Embryonic facial prominence (tissue), 1 donor: ENCODE measurements at regions not wholly inside any gene's neighbourhood (a gene's known extent, or its start where the extent isn't known, plus 50 kb on each side); places are given as distances from the start of the nearest gene placed in this dataset.

Source experiments
- DNase-seq: peaks from one replicate; pipeline ENCODE4 v3.0.0-alpha.2; 2016; ENCODE audit errors: extremely low spot score

- no peak for DNase-seq
Measured at GRCh38 chr6:1091900-1092299, 220.0 kb upstream of the FOXQ1 start.

DNA sequence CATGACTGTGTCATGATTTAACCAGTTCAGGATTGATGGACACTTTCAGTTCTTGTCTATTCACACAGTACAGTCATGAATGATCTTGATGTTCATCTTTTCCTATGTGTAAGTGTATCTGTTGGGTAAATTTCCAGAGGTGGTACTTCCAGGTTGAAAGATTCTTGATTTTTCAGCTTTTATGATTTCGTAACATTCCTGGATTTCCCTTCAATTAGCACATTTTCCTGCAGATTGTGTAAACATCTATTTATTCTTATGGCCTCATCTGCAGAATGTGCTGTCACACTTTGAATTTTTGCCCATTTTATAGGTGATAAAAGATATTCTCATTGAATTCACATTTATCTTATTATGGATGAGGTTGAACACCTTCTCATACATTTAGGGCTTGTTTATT is 222.0 kb upstream of the FOXQ1 start:
- no peak for DNase-seq

- no peak for DNase-seq
Measured at GRCh38 chr6:1088492-1089001, 223.4 kb upstream of the FOXQ1 start.

- no peak for DNase-seq
Measured at GRCh38 chr6:1087154-1087843, 224.6 kb upstream of the FOXQ1 start.

DNA sequence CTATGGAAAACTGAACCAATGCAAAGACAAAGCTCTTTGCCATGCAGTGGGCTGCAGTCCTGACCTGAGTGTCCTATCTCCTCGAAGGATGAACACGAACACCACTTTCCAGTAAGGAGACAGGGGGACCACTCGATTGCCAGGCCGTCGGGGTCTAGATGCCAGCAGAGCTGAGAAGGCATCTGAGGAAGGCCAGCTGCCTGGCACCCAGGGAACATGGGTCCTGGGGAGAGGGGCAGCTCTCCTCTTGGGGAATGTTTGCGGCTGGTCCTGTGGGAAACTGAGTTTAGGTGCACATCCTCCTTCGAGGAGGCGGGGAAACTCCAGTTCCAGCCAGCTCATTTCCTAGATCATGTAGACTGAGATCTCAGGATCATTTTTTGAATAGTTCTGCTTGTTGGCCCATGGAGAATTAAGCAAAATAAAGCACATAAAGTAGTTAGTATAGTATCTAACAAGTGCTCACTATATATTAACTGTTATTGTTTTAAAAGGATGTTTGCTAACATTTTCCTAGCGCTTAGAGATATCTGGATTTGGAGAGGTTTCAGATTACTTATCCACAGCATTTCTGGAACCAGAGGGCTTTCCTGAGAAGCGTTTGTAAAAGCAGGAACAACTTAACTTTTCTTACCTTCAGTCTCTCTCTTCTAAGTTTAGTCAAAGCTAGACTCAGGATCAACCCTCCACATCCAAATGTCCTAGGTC is 225.3 kb upstream of the FOXQ1 start:
- no peak for DNase-seq

GRCh38 chr6:1082285-1082935 is 229.5 kb upstream of the FOXQ1 start:
- no peak for DNase-seq

DNA sequence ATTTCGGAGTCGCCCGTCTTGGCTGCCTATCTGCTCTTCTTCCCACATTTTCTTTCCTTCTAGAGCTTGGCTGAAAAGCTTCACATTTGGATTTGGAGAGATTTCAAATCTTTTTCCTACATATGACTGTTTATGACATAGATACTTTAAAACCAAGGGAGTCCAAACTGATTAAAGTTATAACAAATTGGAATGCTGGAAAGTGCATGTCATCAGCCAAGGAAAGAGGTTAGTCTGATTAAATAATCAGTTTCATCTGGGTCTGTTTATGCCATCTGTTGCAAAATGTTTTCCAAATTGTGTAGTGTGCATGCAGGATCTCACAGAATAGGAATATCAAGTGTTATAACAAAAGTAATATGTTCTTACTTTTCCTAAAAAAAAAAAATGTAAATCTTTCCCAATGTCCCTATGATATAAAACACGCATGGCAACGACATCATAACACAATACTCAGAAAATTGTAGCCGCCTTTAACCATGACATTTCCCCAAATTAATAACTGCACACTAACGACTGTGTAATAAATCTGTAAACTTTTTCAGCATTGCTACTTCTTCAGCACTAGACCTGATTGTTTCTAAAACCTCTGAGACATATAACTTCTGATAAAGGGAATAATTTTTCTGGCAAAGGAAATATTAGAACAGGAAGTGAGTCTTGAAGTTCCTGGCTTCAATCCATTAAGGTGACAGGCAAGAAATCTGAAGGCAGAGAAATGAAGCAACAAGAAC is 230.2 kb upstream of the FOXQ1 start:
- peak; percentile 68 for DNase-seq

- no peak for DNase-seq
Measured at GRCh38 chr6:1080453-1081337, 231.2 kb upstream of the FOXQ1 start.

- no peak for DNase-seq
Measured at GRCh38 chr6:1079525-1079924, 232.4 kb upstream of the FOXQ1 start.

DNA sequence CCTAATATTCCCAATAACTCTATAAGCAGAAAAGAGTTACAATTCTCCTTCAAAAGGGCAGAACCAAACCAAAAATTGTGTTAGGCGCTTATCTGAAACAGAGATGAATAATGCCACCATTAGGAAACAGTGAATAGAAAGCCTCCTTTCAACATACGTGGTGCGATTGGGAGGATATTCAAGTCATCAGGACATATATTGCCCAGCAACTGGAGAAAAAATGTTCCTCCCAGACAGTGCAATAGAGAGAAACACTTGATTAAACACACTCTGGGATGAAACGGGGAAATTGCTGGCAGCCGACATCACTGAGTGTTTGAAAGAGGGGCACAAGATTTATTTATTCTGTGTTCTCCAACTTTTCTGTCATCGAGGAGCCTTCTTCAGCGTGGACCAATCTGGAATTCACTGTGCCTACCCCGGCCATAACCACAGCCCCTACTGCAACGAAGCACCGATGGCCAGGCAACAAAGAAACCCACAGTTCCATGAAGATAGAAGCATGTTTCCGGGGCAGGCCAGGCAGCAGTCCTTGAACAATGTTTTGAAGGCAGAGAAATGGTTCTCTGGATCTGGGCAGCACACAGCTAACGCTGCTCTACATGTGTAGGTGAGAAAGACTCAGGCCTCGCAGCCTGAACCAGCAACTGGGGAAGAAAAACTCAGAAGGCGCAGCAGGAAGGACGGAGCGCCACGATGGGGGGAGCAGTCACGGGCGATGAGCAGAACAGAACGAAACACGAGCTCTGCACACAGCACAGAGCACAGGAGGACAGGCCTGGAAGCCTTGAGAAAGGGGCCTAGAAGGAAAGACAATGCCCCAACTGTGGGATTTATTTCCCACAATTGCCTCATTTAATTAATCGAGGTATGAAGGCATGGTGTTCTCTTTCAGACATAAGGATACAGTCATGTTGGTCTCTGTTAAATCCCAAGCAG is 234.2 kb upstream of the FOXQ1 start:
- no peak for DNase-seq

GRCh38 chr6:1076531-1077459 is 235.1 kb upstream of the FOXQ1 start:
- DNase-seq: no peak

DNA sequence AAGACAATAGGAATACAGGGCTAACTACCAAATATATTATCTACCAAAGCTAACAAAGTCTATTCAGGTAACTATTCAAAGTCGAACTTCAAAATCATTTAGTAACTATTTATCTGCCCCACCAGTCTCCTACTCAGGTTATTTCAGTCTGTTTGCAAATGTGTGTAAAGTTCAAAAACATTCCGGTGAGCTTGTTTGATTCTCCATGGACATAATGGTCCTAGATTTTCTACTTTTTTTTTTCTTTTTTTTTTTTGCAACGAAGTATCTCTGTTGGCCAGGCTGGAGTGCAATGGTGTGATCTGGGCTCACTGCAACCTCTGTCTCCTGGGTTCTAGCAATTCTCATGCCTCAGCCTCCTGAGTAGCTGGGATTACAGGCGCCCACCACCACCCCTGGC is 236.0 kb upstream of the FOXQ1 start:
- no peak for DNase-seq

DNA sequence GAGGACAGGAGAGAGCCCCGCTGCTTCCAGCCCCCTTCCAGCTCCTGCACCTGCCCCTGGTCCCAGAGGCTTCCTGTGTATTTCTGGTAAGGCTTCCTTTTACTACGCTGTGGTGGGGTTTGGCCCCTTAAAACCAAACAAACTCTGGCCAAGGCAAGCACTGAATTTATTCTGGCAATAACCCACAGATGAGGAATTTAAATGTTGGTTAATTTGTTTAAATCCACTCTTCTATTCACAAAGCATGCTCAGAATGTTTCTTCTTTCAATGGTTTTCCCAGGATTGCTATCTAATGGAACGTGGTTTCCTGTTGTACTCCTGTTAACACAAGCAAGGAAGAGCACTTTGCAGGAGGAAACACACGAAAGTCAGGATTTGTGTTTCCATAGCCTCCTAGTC is 236.5 kb upstream of the FOXQ1 start:
- DNase-seq: no peak

- DNase-seq: no peak
Measured at GRCh38 chr6:1070085-1070521, 241.8 kb upstream of the FOXQ1 start.

DNA sequence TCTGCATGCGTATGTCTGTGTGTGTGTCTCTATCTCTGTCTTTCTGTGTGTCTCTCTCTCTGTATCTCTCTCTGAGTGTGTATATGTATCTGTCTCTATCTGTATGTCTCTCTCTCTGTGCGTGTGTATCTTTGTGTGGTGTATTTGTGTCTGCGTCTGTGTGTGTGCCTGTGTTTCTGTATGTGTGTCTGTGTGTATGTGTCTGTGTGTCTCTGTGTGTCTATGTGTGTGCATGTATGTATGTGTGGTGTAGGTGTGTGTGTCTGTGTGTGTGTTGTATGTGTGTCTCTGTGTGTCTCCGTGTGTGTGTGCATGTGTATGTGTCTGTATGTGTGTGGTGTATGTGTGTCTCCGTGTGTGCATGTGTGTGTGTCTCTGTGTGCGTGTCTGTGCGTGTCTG is 243.0 kb upstream of the FOXQ1 start:
- no peak for DNase-seq

GRCh38 chr6:1068068-1068467 is 243.8 kb upstream of the FOXQ1 start:
- no peak for DNase-seq

DNA sequence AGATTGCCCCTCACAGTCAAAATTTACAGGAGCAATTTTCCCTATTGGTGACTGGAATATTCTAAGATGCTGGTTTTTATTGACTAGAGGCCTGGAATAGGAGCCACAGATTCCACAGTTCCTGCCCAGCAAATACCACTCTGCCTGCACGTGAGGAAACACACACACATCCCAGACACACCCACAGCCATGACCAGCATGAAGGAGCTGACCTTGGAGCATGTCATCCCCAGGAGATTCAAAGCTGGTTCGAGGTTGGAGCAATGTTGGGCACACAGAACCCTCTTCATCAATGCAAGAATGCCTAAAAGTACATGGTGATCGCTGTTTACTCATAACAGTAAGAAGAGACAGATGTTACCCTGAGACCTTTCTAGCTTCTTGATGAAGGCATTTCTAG is 244.6 kb upstream of the FOXQ1 start:
- DNase-seq: no peak

GRCh38 chr6:1066449-1067090 is 245.3 kb upstream of the FOXQ1 start:
- DNase-seq: no peak
